ENCODE measurements at regions not wholly inside any gene's neighbourhood (a gene's known extent, or its start where the extent isn't known, plus 50 kb on each side); places are given as distances from the start of the nearest gene placed in this dataset.
"Not testable (repeated sequence)": the region's sequence is repeated elsewhere in the genome, so short reads cannot be mapped to it uniquely, and the experiment has no call there.

GRCh38 chr4:64903986-64904385, 494.7 kb upstream of the TECRL start:
- no peak for DNase-seq (ENCODE audit: extremely low read depth, insufficient read length)
- TF ChIP-seq, protein P1, sequence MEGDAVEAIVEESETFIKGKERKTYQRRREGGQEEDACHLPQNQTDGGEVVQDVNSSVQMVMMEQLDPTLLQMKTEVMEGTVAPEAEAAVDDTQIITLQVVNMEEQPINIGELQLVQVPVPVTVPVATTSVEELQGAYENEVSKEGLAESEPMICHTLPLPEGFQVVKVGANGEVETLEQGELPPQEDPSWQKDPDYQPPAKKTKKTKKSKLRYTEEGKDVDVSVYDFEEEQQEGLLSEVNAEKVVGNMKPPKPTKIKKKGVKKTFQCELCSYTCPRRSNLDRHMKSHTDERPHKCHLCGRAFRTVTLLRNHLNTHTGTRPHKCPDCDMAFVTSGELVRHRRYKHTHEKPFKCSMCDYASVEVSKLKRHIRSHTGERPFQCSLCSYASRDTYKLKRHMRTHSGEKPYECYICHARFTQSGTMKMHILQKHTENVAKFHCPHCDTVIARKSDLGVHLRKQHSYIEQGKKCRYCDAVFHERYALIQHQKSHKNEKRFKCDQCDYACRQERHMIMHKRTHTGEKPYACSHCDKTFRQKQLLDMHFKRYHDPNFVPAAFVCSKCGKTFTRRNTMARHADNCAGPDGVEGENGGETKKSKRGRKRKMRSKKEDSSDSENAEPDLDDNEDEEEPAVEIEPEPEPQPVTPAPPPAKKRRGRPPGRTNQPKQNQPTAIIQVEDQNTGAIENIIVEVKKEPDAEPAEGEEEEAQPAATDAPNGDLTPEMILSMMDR (IDR thresholded peaks at IDR 0.05; ENCODE audit: insufficient read depth, low read length, poor library complexity, severe bottlenecking), result no peak
- H3K36me3 ChIP-seq (ENCODE audit: control insufficient read depth, insufficient read depth, low read length), result no peaks in the 10 kb centered on the region
- H3K27me3 ChIP-seq (replicated peaks; ENCODE audit: control insufficient read depth, insufficient read depth, low read length), result no peaks in the 10 kb centered on the region
- H3K4me3 ChIP-seq (replicated peaks; ENCODE audit: low read depth, low read length), result no peak overlapping the region

GRCh38 chr4:64899563-64899962, 490.3 kb upstream of the TECRL start:
- TF ChIP-seq, protein P1 (IDR thresholded peaks at IDR 0.05; ENCODE audit: insufficient read depth, low read length, poor library complexity, severe bottlenecking), result no peak
- no peak for DNase-seq (ENCODE audit: extremely low read depth, insufficient read length)
- no peaks in the 10 kb centered on the region for H3K27me3 ChIP-seq (replicated peaks; ENCODE audit: control insufficient read depth, insufficient read depth, low read length)
- no peak overlapping the region for H3K4me3 ChIP-seq (replicated peaks; ENCODE audit: low read depth, low read length)
- H3K36me3 ChIP-seq (ENCODE audit: control insufficient read depth, insufficient read depth, low read length), result no peaks in the 10 kb centered on the region

GRCh38 chr4:64899030-64899429, 489.8 kb upstream of the TECRL start:
- H3K4me3 ChIP-seq (replicated peaks; ENCODE audit: low read depth, low read length); DNase-seq (ENCODE audit: extremely low read depth, insufficient read length); H3K27me3 ChIP-seq (replicated peaks; ENCODE audit: control insufficient read depth, insufficient read depth, low read length); H3K36me3 ChIP-seq (ENCODE audit: control insufficient read depth, insufficient read depth, low read length): not testable (repeated sequence)

DNA sequence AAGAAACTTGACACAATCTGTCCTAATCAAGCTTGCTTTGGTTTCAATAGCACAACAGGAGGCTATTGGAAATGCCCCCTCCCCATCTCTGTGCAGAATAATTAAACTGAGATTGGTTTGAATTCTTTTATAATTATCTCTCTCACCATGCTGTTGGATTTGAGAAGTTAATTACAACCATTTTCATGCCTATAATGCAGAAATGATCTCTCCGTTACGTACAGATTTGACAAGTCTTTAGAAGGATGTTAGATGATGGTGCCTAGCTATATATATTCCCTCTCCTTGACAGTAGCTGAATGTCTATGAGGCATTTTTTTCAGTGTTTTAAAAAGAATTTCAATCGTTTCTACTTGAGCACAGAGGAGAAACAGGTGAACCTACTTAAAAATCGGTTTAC, 488.4 kb upstream of the TECRL start:
- Histone ChIP-seq H3K36me3 (ENCODE audit: control insufficient read depth, insufficient read depth, low read length) (no peaks in the 10 kb centered on the region), H3K27me3 (replicated peaks; ENCODE audit: control insufficient read depth, insufficient read depth, low read length) (no peaks in the 10 kb centered on the region), H3K4me3 (replicated peaks; ENCODE audit: low read depth, low read length) (no peak overlapping the region)
- no peak for DNase-seq (ENCODE audit: extremely low read depth, insufficient read length)
- TF ChIP-seq, protein P1 (IDR thresholded peaks at IDR 0.05; ENCODE audit: insufficient read depth, low read length, poor library complexity, severe bottlenecking), result no peak

DNA sequence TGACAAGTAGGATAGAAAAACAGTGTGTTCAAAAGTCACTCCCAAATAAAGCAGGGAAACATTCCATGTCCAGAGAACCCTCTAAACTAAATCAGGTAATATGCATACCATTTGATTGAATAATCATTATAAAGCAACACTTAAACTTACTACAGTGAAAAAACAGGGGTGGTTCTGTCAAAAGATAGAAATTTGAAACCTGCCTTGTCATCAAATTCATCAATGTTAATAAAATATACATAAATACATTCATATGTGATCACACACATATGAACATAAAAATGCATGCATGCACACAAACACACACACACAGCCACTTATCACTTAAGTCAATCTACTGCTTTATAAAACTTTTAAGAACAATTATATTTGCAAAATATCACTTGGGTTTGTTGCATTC, 485.8 kb upstream of the TECRL start:
- Histone ChIP-seq H3K4me3 (replicated peaks; ENCODE audit: low read depth, low read length) (no peak overlapping the region), H3K36me3 (ENCODE audit: control insufficient read depth, insufficient read depth, low read length) (no peaks in the 10 kb centered on the region), H3K27me3 (replicated peaks; ENCODE audit: control insufficient read depth, insufficient read depth, low read length) (no peaks in the 10 kb centered on the region)
- TF ChIP-seq, protein P1 (IDR thresholded peaks at IDR 0.05; ENCODE audit: insufficient read depth, low read length, poor library complexity, severe bottlenecking), result no peak
- no peak for DNase-seq (ENCODE audit: extremely low read depth, insufficient read length)

DNA sequence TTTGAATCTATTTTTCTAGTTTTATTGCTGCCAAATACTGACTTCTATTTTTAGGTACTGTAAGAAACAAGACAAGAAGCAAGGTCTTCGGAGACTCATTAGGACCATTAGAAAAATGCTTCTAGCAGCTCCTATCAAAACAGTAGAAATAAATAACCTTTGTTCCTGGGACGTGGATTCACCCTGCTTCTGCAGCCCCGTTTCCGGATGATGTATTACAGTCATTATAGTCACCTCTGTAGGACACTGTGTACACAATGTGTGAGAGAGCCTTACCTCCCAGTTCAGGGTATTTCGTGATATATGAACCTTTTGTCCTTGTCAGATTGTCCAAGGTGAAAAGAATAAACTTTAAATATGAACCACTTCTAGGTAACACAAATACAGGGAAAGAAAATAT, 484.0 kb upstream of the TECRL start:
- no peaks in the 10 kb centered on the region for H3K27me3 ChIP-seq (replicated peaks; ENCODE audit: control insufficient read depth, insufficient read depth, low read length)

More for the DNA sequence above, 484.0 kb upstream of the TECRL start:
- TF ChIP-seq, protein P1 (IDR thresholded peaks at IDR 0.05; ENCODE audit: insufficient read depth, low read length, poor library complexity, severe bottlenecking), result no peak
- Histone ChIP-seq H3K4me3 (replicated peaks; ENCODE audit: low read depth, low read length) (no peak overlapping the region), H3K36me3 (ENCODE audit: control insufficient read depth, insufficient read depth, low read length) (no peaks in the 10 kb centered on the region)
- no peak for DNase-seq (ENCODE audit: extremely low read depth, insufficient read length)
